Right hindlimb (tissue), 1 donor: ENCODE measurements at regions not wholly inside any gene's neighbourhood (a gene's known extent, or its start where the extent isn't known, plus 50 kb on each side); places are given as distances from the start of the nearest gene placed in this dataset.
"Not testable (repeated sequence)": the region's sequence is repeated elsewhere in the genome, so short reads cannot be mapped to it uniquely, and the experiment has no call there.

Experiments
- DNase-seq: peaks from one replicate; pipeline ENCODE4 v3.0.0-alpha.2; 2018

DNA sequence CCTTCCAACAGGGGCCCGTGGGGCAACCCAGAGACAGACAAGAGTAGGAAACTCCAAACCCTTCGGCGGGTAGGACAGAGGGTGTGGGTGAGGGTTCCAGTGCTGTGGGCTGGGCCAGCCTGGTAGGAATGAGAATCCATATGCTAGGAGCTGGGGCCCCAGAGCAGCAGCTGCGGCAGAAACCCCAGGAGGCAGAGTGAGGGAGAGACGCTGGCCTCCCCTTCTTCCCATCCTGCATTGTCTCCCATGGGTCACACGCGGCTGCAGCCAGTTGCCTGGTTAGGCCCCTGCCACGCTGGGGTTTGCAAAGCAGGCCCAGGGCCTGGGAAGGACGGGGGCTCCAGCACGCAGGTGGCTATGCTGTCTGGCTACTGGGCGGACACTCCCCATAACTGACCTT is 113.1 kb upstream of the CCZ1B start:
- DNase-seq: not testable (repeated sequence)

DNA sequence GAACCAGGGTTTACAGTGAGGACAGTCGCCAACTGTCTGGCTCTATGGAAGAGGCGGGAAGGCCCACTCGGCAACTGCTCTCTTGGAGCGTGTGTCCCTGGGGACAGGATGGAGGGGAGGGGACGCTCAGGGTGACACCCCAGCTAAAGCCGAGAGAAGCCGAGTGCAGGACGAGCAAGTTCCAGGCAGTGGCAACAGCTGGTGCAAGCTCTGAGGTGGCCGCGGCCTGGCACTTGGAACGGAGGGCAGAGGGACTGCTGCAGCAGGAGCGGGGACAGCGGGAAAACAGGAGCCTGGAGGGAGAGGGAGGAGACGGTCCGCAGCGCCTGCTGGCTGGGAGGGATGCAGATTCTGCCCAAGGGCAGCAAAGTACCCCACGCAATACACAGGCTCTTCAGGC is 113.8 kb upstream of the CCZ1B start:
- not testable (repeated sequence) for DNase-seq

DNA sequence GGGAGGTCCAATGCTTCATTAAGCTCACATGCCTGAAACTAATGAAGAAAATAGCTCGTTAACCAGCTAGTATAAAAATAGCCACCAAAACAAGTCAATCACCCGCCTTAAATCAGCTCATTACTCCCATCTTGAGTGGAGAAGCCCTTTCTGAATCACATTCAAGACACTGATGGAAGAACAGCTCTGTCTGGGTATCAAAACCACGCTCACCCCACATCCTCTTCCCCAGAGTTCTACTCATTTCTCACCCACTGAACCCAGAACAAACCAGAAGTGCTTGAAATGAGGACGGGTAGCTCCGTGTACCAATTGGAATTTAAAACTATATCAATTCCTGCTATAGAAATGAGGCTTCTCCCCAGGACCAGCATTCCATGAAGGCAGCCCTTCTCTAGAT is 120.8 kb upstream of the CCZ1B start:
- not testable (repeated sequence) for DNase-seq

DNA sequence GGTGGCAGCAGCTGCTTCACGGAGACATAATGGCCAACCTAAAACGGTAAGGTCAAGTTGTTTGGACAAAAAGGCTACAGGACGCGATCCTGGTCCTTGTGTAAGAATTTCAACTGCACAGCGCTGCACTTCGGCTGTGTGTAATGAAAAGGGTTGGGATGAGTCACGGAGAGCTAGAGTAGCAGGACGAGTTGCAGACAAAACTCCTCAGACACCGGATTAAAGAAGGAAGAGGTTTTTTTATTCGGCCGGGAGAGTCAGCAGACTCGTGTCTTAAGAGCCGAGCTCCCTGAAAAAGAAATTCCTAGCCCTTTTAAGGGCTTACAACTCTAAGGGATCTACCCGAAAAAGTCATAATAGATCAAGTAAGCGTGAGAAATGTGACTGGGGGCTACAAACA is 124.2 kb upstream of the CCZ1B start:
- not testable (repeated sequence) for DNase-seq

DNA sequence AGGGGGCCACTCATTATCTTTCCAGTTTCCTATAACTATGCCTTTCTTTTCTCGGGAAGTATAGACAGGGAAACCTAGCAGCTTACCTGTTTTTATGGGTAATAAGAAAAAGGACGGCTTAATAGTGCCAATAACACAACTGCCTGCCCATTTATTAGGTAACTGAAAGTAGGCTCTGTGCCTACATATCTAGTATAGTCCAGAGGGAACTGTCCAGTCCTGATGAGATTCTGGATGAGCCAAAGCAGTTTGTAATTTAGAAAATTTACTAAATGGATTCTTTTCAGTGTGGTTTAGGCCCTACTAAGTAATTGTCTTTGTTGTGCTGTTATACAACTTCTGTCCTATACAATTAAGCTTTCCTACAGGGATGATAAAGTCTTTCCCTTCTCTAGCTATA is 125.5 kb upstream of the CCZ1B start:
- DNase-seq: not testable (repeated sequence)

DNA sequence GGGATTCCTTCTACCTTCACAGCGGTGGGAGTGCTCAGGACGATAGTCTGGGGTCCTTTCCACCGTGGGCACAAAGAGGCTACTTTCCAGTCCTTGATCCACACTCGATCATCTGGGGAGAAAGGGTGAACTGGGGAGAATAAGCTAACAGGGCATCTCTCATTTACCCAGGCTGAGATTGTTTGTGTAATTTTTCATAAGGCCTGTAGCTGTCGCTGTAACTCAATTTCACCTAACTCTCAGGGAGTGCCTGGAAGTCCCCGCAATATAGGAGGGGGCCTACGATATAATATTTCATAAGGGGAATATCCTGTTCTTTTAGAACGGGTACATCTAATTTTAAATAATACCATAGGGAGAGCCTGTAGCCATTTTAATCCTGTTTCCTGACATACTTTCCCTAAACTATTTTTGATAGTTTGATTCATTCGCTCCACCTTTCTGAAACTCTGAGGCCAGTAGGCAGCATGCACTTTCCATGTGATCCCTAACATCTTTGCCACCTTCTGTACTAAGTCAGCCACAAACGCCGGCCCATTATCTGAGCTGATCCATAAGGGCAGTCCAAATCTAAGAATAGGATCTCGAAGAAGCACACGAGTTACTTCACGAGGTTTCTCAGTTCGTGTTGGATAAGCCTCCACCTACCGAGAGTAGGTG is 127.2 kb upstream of the CCZ1B start:
- not testable (repeated sequence) for DNase-seq

DNA sequence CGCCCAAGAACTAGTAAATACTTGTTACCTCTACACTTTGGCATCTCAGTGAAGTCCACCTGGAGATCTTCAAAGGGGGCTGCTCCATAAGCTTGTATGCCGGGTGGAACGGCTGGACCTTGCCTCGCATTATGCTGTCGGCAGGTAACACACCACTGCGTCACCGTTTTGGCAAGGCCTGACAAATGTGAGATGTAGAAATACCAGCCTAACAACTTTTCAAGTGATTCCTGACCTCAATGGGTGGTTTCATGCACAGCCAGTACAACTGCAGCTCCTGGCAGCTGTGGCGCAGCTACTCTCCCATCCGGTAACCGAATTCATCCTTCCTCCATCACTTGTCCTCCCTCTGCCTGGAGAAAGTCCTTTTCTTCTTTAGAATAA is 127.7 kb upstream of the CCZ1B start:
- DNase-seq: not testable (repeated sequence)

DNA sequence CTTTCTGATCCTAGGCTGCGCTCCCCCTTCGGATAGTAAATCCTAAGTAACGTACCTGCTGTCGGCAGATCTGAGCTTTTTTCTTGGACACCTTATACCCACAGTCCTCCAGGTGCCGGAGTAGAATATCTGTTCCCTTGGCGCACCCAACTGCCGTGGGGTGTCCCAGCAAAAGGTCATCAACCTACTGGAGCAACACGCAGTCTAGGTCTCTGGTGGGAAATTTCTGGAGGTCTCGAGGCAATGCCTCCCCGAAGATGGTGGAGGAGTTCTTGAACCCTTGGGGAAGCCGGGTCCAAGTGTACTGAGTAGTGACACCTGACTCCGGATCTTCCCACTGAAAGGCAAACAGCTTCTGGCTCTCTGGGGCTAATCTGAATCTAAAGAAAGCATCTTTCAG is 129.3 kb upstream of the CCZ1B start:
- DNase-seq: not testable (repeated sequence)

DNA sequence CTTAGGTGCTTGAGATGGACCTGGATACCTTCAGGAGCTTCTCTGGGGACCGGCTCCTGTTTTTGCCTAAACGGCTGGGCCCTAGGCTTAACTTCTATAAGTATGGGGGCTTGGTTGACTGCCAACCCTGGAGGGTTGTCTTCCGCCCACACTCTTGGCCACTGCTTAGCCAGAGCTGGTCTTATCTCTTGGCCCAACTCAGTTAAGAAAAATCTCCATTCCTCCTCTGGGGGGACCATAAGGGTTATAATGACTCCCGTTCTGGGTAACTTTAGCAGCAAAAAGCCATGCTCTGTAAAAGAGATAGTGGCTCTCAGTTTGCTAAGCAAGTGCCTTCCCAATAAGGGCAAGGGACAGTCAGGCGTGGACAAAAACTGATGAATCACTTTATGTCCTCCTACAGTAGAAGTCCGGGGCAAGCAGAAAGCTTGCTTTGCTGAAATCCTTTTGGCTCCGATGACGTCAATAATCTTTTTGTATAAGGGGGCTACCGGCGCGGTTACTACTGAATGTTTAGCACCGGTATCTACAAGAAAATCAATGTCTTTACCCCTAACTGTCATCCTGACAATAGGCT is 130.0 kb upstream of the CCZ1B start:
- not testable (repeated sequence) for DNase-seq

DNA sequence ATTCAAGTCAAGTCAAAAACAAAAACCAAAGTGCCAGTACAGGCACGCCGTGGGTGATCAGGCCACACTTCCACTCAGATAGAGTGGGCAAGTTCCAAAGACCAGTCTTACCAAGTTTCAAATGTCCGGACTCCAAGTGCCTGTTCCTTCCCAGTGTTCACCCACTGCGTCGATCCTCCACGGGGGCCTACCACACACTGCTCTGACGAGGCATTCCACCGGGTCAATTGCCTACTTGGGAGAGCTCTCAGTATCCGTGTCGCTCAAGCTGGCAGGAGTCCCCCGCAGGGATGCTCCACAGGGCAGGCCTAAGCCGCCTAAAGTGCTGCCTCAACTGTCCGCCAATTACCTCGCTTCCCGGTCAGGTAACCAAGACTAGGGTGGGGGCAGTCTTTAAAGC is 132.3 kb upstream of the CCZ1B start:
- DNase-seq: not testable (repeated sequence)

DNA sequence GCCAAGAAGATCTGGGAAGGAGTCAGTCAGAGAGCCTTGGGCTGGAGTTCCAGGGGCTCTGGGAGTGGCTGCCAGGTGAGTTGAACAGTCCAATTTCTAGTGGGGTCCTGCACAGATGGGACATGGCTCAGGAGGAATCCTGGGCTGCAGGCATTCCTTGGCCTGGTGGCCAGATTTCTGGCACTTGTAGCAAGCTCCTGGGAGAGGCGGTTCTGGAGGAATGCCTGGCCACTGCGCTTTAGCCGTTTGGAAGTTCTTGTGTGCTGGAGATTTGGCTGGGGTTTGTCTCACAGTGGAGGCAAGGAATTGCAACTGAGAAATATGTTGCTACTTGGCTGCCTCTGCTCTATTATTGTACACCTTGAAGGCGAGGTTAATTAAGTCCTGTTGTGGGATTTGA is 133.9 kb upstream of the CCZ1B start:
- DNase-seq: not testable (repeated sequence)

DNA sequence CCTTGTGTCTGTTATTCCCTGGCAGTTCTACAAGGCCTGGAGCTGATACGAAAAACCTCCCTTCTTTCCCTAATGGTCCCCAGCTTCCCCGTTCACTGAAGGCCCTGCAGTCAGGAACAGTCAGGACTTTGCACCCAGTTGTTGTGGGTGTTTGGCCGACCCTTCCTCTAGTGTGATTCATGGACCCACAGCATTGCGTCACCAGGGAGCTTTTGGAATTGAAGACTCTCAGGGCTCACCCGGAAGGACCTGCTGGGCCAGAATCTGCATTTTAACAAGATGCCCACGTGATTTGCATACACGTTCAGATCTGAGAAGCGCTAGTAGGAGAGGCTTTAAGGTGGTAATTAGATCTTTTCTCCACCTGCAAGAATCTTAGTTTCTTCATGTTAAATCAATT is 136.8 kb upstream of the CCZ1B start:
- DNase-seq: not testable (repeated sequence)

DNA sequence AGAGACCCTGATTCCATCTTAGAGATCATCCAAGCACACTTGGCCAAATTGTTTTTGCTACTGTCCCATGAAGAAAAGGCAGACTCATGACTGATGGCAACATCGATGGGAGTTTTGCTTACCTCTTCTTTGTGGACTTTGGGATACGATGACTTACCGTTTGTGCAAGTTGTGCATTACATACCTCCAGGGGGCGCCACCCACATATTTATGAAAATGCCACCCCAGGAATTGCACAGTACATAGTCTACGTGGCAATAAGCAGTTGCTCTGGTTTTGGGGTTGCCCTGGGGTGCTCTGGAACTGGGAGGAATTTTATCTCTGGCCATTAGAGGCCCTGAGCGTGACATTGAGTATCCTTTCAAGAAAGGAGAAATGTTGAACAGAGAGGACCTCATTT is 139.0 kb upstream of the CCZ1B start:
- DNase-seq: not testable (repeated sequence)

DNA sequence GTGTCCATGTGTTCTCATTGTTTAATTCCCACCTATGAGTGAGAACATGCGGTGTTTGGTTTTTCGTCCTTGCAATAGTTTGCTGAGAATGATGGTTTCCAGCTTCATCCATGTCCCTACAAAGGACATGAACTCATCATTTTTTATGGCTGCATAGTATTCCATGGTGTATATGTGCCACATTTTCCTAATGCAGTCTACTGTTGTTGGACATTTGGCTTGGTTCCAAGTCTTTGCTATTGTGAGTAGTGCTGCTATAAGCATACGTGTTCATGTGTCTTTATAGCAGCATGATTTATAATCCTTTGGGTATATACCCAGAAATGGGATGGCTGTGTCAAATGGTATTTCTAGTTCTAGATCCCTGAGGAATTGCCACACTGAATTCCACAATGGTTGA is 144.1 kb upstream of the CCZ1B start:
- not testable (repeated sequence) for DNase-seq

DNA sequence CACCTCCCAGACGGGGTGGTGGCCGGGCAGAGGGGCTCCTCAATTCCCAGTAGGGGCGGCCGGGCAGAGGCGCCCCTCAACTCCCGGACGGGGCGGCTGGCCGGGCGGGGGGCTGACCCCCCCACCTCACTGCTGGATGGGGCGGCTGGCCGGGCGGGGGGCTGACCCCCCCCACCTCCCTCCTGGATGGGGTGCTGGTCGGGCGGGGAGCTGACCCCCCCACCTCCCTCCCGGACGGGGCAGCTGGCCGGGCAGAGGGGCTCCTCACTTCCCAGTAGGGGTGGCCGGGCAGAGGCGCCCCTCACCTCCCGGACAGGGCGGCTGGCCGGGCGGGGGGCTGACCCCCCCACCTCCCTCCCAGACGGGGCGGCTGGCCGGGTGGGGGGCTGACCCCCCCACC is 148.8 kb upstream of the CCZ1B start:
- not testable (repeated sequence) for DNase-seq

DNA sequence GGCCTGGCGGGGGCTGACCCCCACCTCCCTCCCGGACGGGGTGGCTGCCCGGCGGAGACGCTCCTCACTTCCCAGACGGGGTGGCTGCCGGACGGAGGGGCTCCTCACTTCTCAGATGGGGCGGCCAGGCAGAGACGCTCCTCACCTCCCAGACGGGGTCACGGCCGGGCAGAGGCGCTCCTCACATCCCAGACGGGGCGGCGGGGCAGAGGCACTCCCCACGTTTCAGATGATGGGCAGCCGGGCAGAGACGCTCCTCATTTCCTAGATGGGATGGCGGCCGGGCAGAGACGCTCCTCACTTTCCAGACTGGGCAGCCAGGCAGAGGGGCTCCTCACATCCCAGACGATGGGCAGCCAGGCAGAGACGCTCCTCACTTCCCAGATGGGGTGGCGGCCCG is 149.3 kb upstream of the CCZ1B start:
- not testable (repeated sequence) for DNase-seq

DNA sequence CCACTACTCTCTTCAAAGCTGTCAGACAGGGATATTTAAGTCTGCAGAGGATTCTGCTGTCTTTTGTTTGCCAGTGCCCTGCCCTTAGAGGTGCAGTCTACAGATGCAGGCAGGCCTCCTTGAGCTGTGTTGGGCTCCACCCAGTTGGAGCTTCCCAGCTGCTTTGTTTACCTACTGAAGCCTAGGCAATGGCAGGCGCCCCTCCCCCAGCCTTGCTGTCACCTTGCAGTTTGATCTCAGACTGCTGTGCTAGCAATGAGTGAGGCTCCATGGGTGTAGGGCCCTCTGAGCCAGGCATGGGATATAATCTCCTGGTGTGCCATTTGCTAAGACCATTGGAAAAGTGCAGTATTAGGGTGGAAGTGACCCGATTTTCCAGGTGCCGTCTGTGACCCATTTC is 151.3 kb upstream of the CCZ1B start:
- DNase-seq: not testable (repeated sequence)

DNA sequence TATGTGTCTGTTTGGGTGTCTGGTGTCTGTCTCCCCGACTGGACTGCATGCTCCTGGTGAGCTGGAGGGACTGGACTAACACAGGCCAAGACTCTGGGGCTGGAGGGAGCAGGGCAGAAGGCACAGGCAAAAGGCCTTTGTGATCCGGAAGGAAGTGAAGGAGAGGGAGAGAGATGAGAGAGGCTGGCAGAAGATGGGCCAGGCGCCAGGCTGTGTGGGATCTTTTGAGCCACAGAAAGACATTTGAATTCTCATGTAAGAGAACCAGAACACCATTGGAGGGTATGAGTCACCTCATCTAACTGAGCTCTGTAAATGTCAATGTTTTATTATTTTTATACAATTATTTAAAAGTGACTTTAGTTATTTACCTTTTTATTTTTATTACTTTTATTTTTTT is 152.3 kb upstream of the CCZ1B start:
- DNase-seq: not testable (repeated sequence)

DNA sequence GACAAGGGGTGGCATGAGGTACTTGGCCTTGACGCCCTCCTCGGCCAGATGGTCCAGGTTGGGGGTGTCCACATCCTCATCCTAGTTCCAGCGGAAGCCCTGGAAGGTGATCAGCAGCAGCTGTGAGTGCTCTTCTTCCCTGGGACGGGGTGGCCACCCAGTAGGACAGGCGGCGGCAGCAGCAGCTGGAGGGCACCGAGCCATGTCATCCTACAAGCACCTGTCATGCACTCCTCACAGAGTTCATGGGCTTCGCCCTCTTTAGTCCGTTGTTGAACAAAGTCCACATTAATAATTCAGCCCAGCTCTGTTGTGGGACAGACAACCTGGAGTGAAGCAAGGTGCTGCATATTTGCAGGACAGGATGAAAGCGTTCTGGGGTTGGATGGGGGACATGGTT is 153.4 kb upstream of the CCZ1B start:
- DNase-seq: not testable (repeated sequence)

DNA sequence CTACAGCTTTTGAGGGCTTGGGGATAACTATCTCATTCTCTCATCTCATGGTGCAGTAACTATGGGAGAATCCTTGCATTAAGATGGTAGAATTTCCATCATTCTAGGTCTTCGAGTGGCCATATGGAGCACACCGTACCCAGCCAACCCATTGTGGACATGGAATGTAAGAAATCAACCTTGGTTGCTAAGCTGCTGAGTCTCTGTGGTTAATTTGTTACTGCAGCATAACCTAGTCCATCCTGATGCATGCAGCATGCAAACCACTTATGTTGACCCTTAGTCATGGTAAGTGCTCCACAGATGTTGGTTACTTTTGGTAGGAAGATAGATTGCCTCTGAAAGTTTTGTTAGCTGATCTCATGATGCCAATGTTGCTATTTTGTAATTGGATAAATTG is 156.3 kb upstream of the CCZ1B start:
- not testable (repeated sequence) for DNase-seq

DNA sequence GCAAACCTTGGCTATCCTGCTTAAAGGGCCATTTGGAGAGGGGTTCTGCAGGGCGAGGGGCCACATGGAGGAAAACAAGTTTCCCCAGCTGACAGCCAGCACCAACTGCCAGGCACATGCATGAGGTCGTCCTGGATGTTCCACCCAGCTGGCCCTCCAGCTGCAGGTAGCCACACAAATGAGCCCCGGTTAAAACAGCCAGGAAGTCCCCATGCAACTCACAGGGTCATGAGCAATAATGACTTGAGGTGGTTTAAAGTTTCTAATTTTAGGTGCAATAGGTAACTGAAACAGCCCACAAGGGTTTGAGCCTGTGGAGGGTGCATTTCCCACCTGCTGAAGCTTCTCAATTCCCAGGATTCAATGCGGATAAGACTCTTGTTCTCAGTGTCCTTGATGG is 160.8 kb upstream of the CCZ1B start:
- not testable (repeated sequence) for DNase-seq

DNA sequence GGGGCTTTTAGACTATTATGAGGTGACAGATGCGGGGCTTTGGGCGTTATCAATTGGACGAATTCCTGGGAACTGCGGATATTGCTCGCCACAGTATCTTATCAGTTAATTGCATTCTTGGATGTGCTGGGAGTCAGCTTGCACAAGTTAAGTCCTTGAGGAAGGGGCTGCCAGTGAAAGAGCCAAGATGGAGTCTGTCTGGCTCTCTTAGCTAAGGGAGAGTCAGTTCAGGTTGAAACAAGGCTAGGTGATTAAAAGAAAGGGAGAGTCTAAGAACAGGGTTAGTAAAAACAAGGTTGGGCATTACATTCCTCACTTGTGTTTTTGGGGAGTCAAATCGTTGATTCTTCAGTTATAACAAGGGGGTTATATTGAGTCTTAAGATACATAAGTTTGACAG is 162.5 kb upstream of the CCZ1B start:
- DNase-seq: not testable (repeated sequence)

DNA sequence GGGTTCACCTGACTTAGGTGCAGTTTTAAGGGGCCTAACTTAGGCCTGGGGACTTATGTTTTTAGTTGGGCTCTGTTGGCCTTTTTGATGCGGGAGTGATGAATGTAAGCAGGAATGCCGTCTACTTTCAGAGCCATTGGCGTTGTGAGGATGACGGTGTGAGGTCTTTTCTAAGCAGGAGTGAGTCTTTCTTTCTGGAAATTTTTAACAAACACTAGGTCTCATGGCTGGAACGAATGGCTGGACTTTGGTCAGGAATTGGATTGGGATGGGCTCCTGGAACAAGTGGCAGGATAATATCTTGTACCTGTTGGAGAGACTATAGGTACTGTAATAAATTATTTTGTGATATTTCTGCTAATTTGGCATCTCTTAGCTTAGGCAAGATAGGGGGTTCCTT is 163.9 kb upstream of the CCZ1B start:
- DNase-seq: not testable (repeated sequence)

DNA sequence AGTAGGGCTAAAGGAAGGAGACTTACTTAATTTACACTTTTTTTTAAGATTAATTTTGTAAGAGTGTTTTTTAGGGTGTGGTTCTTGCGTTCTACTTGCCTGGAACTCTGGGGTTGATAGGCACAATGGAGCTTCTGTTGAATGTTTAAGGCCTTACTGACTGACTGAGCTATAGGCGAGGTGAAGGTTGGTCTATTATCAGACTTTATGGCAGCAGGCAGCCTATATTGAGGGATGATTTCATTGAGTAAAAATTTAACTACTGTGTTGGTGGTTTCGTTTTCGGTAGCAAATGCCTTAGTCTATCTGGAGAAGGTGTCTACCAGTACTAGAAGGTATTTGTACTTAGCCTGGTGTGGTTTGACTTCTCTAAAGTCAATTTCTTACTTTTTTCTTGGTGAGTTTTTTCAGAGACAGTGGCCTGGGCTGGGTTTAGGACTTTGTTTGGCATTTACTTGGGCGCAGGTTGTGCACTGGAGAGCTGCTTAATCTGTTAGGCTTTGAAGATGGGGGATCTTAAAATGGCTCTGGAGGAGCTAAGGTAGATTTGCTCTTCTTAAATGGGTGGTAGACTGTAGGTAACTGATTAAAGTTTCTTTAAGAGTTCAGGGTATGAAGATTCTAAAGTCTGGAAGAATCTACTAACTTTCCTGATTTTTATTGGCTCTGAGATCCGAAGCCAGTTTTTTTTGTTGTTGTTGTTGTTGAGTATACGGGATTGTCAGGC is 164.5 kb upstream of the CCZ1B start:
- not testable (repeated sequence) for DNase-seq
